AG04450 (cell line): ENCODE measurements at regions not wholly inside any gene's neighbourhood (a gene's known extent, or its start where the extent isn't known, plus 50 kb on each side); places are given as distances from the start of the nearest gene placed in this dataset.
A peak's percentile ranks its signal among the peaks of the same experiment; 100 is the strongest.

Experiments
- CTCF ChIA-PET: fragments of 300-600, 350-600 bp; formaldehyde crosslinking; extraction: SDS; loops from one replicate; lab custom pipeline; 2022; ENCODE audit warnings: antibody characterized with exemption, inconsistent platforms; lab: Charles Lee
- POLR2A ChIA-PET: fragments of 350-600 bp; formaldehyde crosslinking; extraction: SDS; loops from one replicate; lab custom pipeline; 2021; ENCODE audit warnings: antibody characterized with exemption, inconsistent platforms; lab: Yijun Ruan, JAX
- DNase-seq: peaks from one replicate; pipeline ENCODE4 v3.0.0-alpha.2; 2011; ENCODE audit warnings: low read depth, low spot score
- H3K27ac ChIP-seq: one replicate; pipeline ENCODE4 v1.5.1; 2012; ENCODE audit warnings: low read depth, low read length, control low read depth
- H3K27me3 ChIP-seq: one replicate; pipeline ENCODE4 v1.6.0; 2012; ENCODE audit warnings: low read length; ENCODE audit not compliant: control insufficient read depth, insufficient read depth
- H3K4me3 ChIP-seq: 2 replicates; pipeline ENCODE4 v1.5.1; 2011; ENCODE audit warnings: mild to moderate bottlenecking, low read depth, low read length, control low read depth
- H3K9me3 ChIP-seq: 2 replicates; pipeline ENCODE4 v1.5.1; 2012; ENCODE audit warnings: low read length; ENCODE audit not compliant: control insufficient read depth, insufficient read depth
- TF ChIP-seq, protein P1 (sequence below): IDR thresholded peaks from 2 replicates; pipeline ENCODE4 v1.5.1; 2011; ENCODE audit warnings: low read depth, low read length, control low read depth, inconsistent platforms

DNA sequence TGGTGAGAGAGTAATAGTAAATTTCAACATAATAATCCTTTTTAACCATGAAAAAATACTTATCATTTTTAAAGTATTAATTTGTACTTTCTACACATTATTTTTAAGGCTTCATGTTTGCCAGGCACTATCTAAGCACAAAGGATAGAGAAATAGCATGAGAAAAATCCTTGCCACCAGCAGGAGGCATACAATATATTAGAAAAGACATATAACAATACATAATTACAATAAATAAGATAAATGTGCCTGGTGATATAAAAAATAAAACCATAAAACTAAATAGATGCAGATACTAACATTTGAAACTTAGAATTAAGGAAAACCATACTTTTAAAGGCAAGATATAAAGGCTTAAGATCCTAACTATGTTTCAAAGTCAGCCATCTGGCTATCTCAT is 1256.4 kb downstream of the DIAPH3 start:
- POLR2A ChIA-PET, result no interaction called here

DNA sequence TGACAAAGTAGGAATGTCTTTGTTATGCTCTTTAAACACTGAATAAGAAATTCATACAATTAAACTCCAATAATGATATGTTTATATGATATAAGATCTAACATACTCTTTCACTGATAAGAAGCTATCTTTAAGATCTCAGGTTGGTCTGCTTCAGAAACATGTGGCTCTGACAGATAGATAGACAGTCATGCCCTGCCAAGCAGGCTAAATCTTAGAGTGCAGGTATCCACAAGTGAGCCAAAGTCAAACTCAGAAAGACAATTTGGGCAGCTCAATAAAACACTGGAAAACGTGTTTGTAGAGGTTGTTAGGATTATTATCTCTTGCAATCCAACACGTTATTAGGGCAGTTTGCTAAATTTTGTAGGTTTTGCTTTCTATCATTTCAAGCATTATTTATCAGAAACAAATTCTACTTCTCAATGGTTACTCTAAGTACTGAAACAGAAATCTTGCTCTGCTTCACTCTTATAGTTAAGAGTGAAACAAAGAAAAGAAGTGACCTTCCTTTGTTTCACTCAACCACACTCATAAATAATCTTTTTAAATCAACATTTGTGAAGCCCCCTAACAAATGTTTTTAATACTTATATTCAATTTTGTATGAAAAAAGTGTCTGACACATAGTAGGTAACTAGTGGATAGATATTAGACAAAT is 1255.6 kb downstream of the DIAPH3 start:
- POLR2A ChIA-PET, result no interaction called here
- H3K27ac ChIP-seq, result no peak overlapping the region
- CTCF ChIA-PET, result interaction anchor here (0.6 to 1.4 kb wide), 3 partner anchors 270 to 410 kb away, joined by 3 to 11 read pairs (median 3); no protein-coding TSS in a partner anchor

More for the DNA sequence above, 1256.4 kb downstream of the DIAPH3 start:
- Histone ChIP-seq H3K9me3 (no peaks in the 10 kb centered on the region), H3K27me3 (no peaks in the 10 kb centered on the region), H3K4me3 (no peak overlapping the region), H3K27ac (no peak overlapping the region)
- CTCF ChIA-PET, result interaction anchor here (0.6 to 1.4 kb wide), 3 partner anchors 271 to 409 kb away, joined by 3 read pairs; no protein-coding TSS in a partner anchor
- no peak for DNase-seq
- TF ChIP-seq, protein P1, sequence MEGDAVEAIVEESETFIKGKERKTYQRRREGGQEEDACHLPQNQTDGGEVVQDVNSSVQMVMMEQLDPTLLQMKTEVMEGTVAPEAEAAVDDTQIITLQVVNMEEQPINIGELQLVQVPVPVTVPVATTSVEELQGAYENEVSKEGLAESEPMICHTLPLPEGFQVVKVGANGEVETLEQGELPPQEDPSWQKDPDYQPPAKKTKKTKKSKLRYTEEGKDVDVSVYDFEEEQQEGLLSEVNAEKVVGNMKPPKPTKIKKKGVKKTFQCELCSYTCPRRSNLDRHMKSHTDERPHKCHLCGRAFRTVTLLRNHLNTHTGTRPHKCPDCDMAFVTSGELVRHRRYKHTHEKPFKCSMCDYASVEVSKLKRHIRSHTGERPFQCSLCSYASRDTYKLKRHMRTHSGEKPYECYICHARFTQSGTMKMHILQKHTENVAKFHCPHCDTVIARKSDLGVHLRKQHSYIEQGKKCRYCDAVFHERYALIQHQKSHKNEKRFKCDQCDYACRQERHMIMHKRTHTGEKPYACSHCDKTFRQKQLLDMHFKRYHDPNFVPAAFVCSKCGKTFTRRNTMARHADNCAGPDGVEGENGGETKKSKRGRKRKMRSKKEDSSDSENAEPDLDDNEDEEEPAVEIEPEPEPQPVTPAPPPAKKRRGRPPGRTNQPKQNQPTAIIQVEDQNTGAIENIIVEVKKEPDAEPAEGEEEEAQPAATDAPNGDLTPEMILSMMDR, result peak; percentile 34

DNA sequence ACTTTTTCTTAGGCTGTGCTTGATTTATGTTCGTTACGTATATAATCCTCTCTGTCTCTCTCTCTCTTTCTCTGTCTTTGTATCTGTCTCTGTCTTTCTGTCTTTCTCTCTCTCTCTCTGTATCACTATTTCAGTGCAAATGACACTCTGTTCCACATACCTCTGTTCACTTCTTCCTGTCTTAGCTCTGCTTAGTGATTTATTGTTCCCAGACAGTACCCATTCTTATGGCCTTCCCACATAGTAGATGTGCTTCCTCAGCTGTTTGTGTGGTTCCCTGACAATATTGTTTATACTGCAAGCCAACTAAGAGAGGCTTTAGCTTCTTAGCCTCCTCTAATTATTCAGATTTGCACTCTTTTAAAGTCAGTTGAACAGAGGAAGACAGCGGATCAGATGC is 1244.2 kb downstream of the DIAPH3 start:
- POLR2A ChIA-PET, result no interaction called here
- TF ChIP-seq, protein P1, result no peak
- H3K27ac ChIP-seq, result no peak overlapping the region
- H3K9me3 ChIP-seq, result no peaks in the 10 kb centered on the region
- H3K4me3 ChIP-seq, result no peak overlapping the region
- CTCF ChIA-PET, result no interaction called here
- H3K27me3 ChIP-seq, result no peaks in the 10 kb centered on the region
- DNase-seq, result no peak

More for the DNA sequence above, 1255.6 kb downstream of the DIAPH3 start:
- no peak for DNase-seq
- TF ChIP-seq, protein P1, result no peak
- Histone ChIP-seq H3K27me3 (no peaks in the 10 kb centered on the region), H3K4me3 (no peak overlapping the region), H3K9me3 (no peaks in the 10 kb centered on the region)

DNA sequence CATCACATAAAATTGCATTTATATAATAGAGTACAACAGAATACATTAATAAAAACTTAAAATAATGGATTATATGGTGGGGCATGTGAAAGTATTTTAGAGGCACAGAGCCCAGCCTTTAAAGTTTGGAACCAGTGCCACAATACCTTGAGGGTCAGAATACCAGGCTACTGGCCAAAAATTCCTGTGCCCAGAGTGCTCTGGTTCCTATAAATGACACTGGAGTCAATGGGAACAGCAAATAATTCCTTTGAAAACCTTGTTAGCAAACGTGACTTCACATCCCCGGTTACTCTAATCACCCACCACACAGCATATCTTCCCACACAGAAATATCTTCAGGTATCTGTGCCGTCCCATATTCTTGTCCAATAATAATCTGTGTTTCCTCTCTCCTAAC is 1242.6 kb downstream of the DIAPH3 start:
- Histone ChIP-seq H3K9me3 (no peaks in the 10 kb centered on the region), H3K4me3 (no peak overlapping the region), H3K27me3 (no peaks in the 10 kb centered on the region), H3K27ac (no peak overlapping the region)
- CTCF ChIA-PET, result no interaction called here
- no peak for DNase-seq
- POLR2A ChIA-PET, result no interaction called here
- TF ChIP-seq, protein P1, result no peak

DNA sequence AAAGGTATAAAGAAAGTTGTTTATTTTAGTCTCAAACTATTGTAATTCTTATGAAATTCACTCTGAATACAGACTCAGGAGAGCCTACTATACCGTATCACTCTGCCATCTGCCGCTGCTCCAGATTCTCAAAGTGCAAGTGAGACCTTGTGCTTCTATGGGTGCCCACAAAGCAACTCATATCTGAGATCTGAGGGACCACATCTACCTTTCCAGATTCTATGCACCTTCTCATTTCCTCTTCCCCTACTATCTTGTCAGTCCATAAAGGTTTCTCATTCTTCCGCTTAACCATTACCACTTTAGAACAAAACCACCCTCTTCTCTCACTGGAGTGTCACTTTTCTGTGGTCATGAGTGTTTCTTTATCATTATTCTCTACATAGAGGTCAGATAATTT is 1236.9 kb downstream of the DIAPH3 start:
- Histone ChIP-seq H3K27me3 (no peaks in the 10 kb centered on the region), H3K27ac (no peak overlapping the region), H3K9me3 (no peaks in the 10 kb centered on the region), H3K4me3 (no peak overlapping the region)
- DNase-seq, result no peak
- POLR2A ChIA-PET, result no interaction called here
- CTCF ChIA-PET, result no interaction called here
- TF ChIP-seq, protein P1, result no peak
